ENCODE measurements at regions not wholly inside any gene's neighbourhood (a gene's known extent, or its start where the extent isn't known, plus 50 kb on each side); places are given as distances from the start of the nearest gene placed in this dataset.

- TF ChIP-seq EP300 (IDR thresholded peaks at IDR 0.05), result no peak
- TF ChIP-seq CTCF (IDR thresholded peaks at IDR 0.05), result no peak
These were observed 303.8 kb downstream of the IPO8 start for GRCh38 chr12:30391766-30392366.

All from gastroesophageal sphincter (tissue), 3 donors.